DMS114 treated with DMSO at 0.1 percent for 48 hours (cell line): ENCODE measurements at regions not wholly inside any gene's neighbourhood (a gene's known extent, or its start where the extent isn't known, plus 50 kb on each side); places are given as distances from the start of the nearest gene placed in this dataset.
"Not testable (repeated sequence)": the region's sequence is repeated elsewhere in the genome, so short reads cannot be mapped to it uniquely, and the experiment has no call there.

ENCODE experiments used
- DNase-seq: peaks from one replicate; lab custom pipeline; 2025; ENCODE audit not compliant: unreplicated experiment; lab: John Stamatoyannopoulos, UW

GRCh38 chrX:140633105-140633504 lies 76.5 kb upstream of the LINC00632 start:
- DNase-seq = not testable (repeated sequence)

DNA sequence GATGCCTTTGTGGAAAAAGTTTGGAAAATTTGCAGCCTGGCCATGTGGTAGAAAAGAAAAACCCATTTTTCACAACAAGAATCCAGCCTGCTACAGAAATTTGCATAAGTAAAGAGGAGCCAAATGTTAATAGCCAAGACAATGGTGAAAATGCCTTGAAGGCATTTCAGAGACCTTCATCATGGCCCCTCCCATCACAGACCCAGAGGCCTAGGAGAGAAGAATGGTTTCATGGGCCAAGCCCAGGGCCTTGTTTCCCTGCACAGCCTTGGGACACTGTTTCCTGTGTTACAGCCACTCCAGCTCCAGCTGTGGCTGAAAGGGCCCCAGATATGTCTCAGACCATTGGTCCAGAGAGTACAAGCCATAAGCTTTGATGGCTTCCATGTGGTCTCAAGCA lies 101.4 kb upstream of the LINC00632 start:
- no peak for DNase-seq

DNA sequence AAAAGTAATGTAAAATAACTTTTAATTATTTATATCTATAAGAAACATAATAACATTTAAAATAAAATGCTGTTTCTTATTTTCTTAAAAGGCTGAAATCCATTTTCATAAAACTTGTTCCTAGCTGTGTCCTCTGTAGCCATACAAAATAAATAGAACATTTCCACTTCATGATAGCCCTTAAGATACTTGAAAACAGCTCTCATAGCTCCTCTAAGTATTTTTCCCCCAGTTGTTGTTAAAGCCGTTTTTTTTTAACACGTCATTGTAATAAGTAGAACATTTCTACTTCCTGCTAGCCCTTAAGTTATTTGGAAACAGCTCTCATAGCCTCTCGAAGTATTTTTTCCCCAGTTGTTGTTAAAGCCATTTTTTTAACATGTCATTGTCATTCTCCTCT lies 97.3 kb upstream of the SOX3 start:
- no peak for DNase-seq

DNA sequence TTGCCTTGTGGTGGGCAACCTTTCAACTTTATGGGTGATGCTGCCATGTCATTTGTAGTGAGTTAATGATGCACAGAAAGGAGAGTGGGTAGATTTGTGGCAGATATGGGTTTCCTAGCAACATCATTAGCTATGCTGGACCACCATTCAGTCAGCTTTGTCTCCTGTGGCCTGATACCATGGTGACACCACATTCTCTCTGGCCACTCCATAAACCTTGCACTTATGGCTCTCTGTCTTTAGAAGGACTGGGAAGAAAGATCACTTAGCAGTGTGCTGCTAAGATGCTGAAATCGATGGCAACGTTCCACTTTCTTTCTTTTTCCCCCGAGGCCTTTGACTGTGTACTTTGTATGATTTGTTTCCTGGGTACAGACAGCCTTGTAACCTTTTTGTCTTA lies 95.0 kb upstream of the SOX3 start:
- no peak for DNase-seq

DNA sequence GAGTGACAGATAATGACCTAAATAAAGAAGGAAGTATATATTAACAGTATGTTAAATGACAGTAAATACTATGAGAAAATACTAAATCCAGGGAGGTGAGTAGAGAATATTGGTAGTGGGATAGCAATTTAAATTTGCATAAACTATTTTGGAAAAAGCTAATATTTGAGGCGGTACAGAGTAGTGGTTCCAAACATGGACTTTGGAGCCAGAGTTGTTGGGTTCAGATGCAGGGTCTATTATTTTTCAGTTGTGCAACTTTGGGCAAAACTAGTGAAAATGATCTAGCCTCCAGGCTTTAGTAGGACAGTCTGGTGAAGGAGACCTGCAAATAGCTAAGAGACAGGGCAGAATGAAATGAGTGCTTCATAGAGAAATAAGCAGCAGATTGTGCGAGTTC lies 84.8 kb upstream of the SOX3 start:
- no peak for DNase-seq

GRCh38 chrX:140586951-140587350 lies 82.1 kb upstream of the SOX3 start:
- DNase-seq = no peak

- DNase-seq = no peak
Observed at GRCh38 chrX:140580478-140580877, 75.6 kb upstream of the SOX3 start.

- DNase-seq = peak; percentile 2
Observed at GRCh38 chrX:140572724-140573123, 67.9 kb upstream of the SOX3 start.

DNA sequence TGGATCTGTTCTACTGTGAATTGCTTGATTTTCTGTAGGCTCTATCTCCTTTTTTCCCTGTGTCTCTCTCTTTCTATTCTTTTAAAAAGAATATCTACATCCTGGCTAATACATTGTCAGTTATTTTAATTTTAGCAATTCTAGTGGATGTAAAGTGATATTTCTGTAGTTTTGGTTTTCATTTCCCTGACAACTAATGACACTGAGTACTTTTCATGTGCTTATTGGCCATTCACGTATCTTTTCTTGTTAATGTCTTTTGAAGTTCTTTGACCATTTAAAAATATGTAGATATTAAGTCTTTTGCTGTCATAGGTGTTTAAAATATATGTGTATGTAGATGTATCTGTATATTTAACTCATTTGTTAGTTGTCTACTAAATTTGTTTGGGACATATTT lies 59.0 kb upstream of the SOX3 start:
- DNase-seq = no peak
